OCI-LY3 (cell line): ENCODE measurements at regions not wholly inside any gene's neighbourhood (a gene's known extent, or its start where the extent isn't known, plus 50 kb on each side); places are given as distances from the start of the nearest gene placed in this dataset.

ENCODE experiments used
- EZH2phosphoT487 ChIP-seq: fragments of 200-600 bp; shearing (Covaris generic); IDR thresholded peaks from 2 replicates; pipeline ENCODE4 v1.6.1; 2018; ENCODE audit warnings: antibody characterized with exemption, mixed run types, low read depth
- TF ChIP-seq, protein P1 (sequence below): fragments of 200-600, 300-600 bp; sonication (generic); IDR thresholded peaks from 2 replicates; pipeline ENCODE4 v1.5.1; 2014; ENCODE audit warnings: antibody characterized with exemption, low read length, low read depth

- TF ChIP-seq, protein P1, sequence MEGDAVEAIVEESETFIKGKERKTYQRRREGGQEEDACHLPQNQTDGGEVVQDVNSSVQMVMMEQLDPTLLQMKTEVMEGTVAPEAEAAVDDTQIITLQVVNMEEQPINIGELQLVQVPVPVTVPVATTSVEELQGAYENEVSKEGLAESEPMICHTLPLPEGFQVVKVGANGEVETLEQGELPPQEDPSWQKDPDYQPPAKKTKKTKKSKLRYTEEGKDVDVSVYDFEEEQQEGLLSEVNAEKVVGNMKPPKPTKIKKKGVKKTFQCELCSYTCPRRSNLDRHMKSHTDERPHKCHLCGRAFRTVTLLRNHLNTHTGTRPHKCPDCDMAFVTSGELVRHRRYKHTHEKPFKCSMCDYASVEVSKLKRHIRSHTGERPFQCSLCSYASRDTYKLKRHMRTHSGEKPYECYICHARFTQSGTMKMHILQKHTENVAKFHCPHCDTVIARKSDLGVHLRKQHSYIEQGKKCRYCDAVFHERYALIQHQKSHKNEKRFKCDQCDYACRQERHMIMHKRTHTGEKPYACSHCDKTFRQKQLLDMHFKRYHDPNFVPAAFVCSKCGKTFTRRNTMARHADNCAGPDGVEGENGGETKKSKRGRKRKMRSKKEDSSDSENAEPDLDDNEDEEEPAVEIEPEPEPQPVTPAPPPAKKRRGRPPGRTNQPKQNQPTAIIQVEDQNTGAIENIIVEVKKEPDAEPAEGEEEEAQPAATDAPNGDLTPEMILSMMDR: no peak
- TF ChIP-seq EZH2phosphoT487: no peak
These were observed 333.8 kb upstream of the RBMY1B start for GRCh38 chrY:21177306-21177800.
